Activated B cell treated with CpG ODN at 0.5 μM for 24 hours (primary cell): ENCODE measurements at regions not wholly inside any gene's neighbourhood (a gene's known extent, or its start where the extent isn't known, plus 50 kb on each side); places are given as distances from the start of the nearest gene placed in this dataset.
"Not testable (repeated sequence)": the region's sequence is repeated elsewhere in the genome, so short reads cannot be mapped to it uniquely, and the experiment has no call there.

Experiments
- ATAC-seq: fragments of 200-7000 bp; cut with Tn5 transposase; one replicate; pipeline ENCODE4 v1.10.0; 2021; ENCODE audit warnings: low read depth, mild to moderate bottlenecking, moderate library complexity
- CTCF ChIA-PET: fragments of 350-600 bp; sonication (Branson Sonifier 250); formaldehyde crosslinking; loops from one replicate; lab custom pipeline; 2021; ENCODE audit warnings: antibody characterized with exemption; lab: Charles Lee
- POLR2A ChIA-PET: fragments of 350-600 bp; sonication (Branson Sonifier 250); formaldehyde crosslinking; loops from one replicate; lab custom pipeline; 2021; ENCODE audit warnings: antibody characterized with exemption; lab: Charles Lee
- DNase-seq: peaks from one replicate; pipeline ENCODE4 v3.0.0; 2022
- H3K27ac Mint-ChIP-seq: one replicate; pipeline ENCODE4 v1.8.0; 2020; ENCODE audit warnings: mixed read lengths
- H3K27me3 Mint-ChIP-seq: one replicate; pipeline ENCODE4 v1.8.0; 2021; ENCODE audit warnings: mixed read lengths
- H3K36me3 Mint-ChIP-seq: one replicate; pipeline ENCODE4 v1.8.0; 2021; ENCODE audit warnings: low read depth, mixed read lengths
- H3K4me1 Mint-ChIP-seq: one replicate; pipeline ENCODE4 v1.8.0; 2021; ENCODE audit warnings: mixed read lengths
- H3K4me3 Mint-ChIP-seq: one replicate; pipeline ENCODE4 v1.8.0; 2020; ENCODE audit warnings: mild to moderate bottlenecking, mixed read lengths
- H3K9me3 Mint-ChIP-seq: one replicate; pipeline ENCODE4 v1.8.0; 2020; ENCODE audit warnings: mixed read lengths
- intact Hi-C: fragments of 100-400 bp; cut with micrococcal nuclease; formaldehyde crosslinking; loops from one replicate; pipeline ENCODE4 v1.15.1; 2024
- TF ChIP-seq, protein P1 (sequence below): fragments of 200-600 bp; IDR thresholded peaks from one replicate; pipeline ENCODE4 v1.8.0; 2022; ENCODE audit warnings: antibody characterized with exemption, mild to moderate bottlenecking

DNA sequence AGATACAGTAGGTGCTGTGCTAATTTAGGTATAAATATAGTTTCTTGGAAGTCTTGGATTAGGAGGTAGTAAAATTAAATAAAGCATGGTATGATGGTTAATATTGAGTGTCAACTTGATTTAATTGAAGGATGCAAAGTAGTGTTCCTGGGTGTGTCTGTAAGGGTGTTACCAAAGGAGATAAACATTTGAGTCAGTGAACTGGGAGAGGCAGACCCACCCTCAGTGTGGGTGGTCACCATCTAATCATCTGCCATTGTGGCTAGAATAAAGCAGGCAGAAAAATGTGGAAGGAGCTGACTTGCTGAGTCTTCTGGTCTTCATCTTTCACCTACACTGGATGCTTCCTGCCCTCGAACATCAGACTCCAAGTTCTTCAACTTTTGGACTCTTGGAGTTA lies 153.7 kb upstream of the GK2 start:
- TF ChIP-seq, protein P1, sequence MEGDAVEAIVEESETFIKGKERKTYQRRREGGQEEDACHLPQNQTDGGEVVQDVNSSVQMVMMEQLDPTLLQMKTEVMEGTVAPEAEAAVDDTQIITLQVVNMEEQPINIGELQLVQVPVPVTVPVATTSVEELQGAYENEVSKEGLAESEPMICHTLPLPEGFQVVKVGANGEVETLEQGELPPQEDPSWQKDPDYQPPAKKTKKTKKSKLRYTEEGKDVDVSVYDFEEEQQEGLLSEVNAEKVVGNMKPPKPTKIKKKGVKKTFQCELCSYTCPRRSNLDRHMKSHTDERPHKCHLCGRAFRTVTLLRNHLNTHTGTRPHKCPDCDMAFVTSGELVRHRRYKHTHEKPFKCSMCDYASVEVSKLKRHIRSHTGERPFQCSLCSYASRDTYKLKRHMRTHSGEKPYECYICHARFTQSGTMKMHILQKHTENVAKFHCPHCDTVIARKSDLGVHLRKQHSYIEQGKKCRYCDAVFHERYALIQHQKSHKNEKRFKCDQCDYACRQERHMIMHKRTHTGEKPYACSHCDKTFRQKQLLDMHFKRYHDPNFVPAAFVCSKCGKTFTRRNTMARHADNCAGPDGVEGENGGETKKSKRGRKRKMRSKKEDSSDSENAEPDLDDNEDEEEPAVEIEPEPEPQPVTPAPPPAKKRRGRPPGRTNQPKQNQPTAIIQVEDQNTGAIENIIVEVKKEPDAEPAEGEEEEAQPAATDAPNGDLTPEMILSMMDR: no peak
- Mint-ChIP-seq H3K9me3 (no peaks in the 10 kb centered on the region), H3K4me1 (no peaks in the 10 kb centered on the region), H3K4me3 (no peak overlapping the region), H3K27ac (no peak overlapping the region), H3K36me3 (no peaks in the 10 kb centered on the region), H3K27me3 (peaks cover 7% of the 10 kb centered on the region)
- ChIA-PET POLR2A (no interaction called here), CTCF (no interaction called here)
- no peak for DNase-seq
- intact Hi-C loops: no loop called here
- ATAC-seq: no peak

DNA sequence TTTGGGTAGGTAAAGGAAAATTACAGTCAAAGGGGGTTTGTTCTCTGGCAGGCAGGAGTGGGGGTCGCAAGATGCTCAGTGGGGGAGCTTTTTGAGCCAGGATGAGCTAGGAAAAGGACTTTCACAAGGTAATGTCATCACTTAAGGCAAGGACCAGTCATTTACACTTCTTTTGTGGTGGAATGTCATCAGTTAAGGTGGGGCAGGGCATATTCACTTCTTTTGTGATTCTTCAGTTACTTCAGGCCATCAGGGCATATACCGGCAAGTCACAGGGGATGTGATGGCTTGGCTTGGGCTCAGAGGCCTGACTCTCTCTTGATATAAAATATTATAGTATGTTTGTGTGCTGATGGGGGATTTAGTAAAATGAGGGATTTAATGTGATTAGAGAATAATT lies 151.4 kb upstream of the GK2 start:
- H3K4me3 Mint-ChIP-seq, ATAC-seq, intact Hi-C loops, H3K27me3 Mint-ChIP-seq, H3K9me3 Mint-ChIP-seq, H3K36me3 Mint-ChIP-seq, CTCF ChIA-PET, DNase-seq, POLR2A ChIA-PET, H3K4me1 Mint-ChIP-seq, H3K27ac Mint-ChIP-seq: not testable (repeated sequence)

DNA sequence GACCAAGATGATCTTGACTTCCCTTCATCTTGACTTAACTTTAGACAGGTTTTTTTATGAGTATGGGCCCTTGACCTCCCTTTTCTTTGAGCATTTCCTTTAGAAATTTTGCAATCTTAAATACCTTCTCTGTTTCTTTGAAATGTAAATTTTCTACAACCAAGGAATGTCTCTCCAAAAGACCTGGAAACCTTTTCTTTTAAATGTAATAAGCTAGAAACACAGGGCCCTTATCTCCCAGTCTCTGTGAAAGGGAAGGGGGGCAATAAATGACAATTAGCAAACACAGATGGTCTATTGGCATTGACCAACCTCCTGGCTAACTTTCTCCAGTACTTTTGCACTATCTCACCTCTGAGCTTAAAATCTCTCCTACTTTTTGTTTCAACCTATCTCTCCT lies 144.3 kb upstream of the GK2 start:
- H3K27me3 Mint-ChIP-seq: no peaks in the 10 kb centered on the region
- H3K9me3 Mint-ChIP-seq: peaks cover 6% of the 10 kb centered on the region
- no peaks in the 10 kb centered on the region for H3K36me3 Mint-ChIP-seq
- no peak for DNase-seq
- intact Hi-C loops: no loop called here
- H3K27ac Mint-ChIP-seq: no peak overlapping the region
- ChIA-PET CTCF (no interaction called here), POLR2A (no interaction called here)
- H3K4me3 Mint-ChIP-seq: no peak overlapping the region
- H3K4me1 Mint-ChIP-seq: no peaks in the 10 kb centered on the region
- no peak for ATAC-seq
- TF ChIP-seq, protein P1: no peak

DNA sequence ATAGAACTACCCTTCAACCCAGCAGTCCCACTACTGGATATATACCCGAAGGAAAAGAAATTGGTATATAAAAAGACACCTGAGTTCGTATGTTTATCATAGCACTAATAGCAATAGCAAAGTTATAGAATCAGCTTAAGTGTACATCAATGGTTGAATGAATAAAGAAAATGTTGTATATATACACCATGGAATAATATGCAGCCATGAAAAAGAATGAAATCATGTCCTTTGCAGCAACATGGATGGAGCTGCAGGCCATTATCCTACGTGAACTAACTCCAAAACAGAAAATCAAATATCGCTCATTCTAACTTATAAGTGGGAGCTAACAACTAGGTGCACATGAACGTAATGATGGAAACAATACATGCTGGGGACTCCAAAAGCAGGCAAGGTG lies 143.5 kb upstream of the GK2 start:
- ChIA-PET POLR2A (no interaction called here), CTCF (no interaction called here)
- Mint-ChIP-seq H3K27ac (no peak overlapping the region), H3K27me3 (no peaks in the 10 kb centered on the region), H3K4me3 (no peak overlapping the region), H3K36me3 (no peaks in the 10 kb centered on the region), H3K9me3 (peaks cover 6% of the 10 kb centered on the region), H3K4me1 (no peaks in the 10 kb centered on the region)
- DNase-seq (no peak), ATAC-seq (no peak)
- intact Hi-C loops: no loop called here
- TF ChIP-seq, protein P1: no peak

DNA sequence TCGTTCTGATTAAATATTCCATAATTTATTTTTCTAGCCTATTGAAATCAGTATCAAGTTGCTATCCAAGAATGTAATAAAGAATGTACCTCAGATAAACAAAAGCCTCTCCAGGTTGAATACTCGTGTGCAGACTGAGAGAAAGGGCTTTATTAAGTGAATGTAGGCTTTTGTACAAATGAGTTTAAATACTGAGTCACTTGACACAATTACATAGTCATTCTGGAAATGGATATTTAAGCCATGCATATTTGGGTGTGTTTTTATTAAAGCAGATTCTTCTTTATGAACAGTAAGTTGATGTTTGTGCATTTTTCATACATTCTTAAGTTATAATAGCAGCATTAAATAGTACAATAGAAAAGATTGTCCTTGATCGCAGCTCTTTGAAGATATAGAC lies 139.8 kb upstream of the GK2 start:
- ChIA-PET CTCF (no interaction called here), POLR2A (no interaction called here)
- TF ChIP-seq, protein P1: no peak
- Mint-ChIP-seq H3K36me3 (no peaks in the 10 kb centered on the region), H3K4me1 (no peaks in the 10 kb centered on the region), H3K27ac (no peak overlapping the region), H3K4me3 (no peak overlapping the region), H3K27me3 (peaks cover 1% of the 10 kb centered on the region), H3K9me3 (peaks cover 6% of the 10 kb centered on the region)
- intact Hi-C loops: no loop called here
- DNase-seq (no peak), ATAC-seq (no peak)

DNA sequence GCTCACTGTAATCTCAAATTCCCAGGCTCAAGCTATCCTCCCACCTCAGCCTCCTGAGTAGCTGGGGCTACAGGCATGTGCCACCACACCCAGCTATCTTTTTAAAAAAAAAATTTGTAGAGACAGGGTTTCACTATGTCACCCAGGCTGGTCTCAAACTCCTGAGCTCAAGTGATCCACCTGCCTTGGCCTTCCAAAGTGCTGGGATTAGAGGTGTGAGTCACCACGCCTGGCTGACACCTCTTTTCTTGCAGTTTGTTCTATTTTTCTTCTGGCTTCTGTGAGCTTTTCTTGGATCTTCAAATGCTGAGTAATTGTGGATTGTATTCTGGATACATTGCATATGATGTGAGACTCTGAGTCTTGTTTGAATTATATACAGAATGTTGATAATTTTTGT lies 137.3 kb upstream of the GK2 start:
- DNase-seq, intact Hi-C loops, H3K4me1 Mint-ChIP-seq, CTCF ChIA-PET, POLR2A ChIA-PET, H3K36me3 Mint-ChIP-seq, H3K9me3 Mint-ChIP-seq, ATAC-seq, H3K27ac Mint-ChIP-seq, H3K27me3 Mint-ChIP-seq, H3K4me3 Mint-ChIP-seq: not testable (repeated sequence)
